ENCODE measurements at regions not wholly inside any gene's neighbourhood (a gene's known extent, or its start where the extent isn't known, plus 50 kb on each side); places are given as distances from the start of the nearest gene placed in this dataset.

DNA sequence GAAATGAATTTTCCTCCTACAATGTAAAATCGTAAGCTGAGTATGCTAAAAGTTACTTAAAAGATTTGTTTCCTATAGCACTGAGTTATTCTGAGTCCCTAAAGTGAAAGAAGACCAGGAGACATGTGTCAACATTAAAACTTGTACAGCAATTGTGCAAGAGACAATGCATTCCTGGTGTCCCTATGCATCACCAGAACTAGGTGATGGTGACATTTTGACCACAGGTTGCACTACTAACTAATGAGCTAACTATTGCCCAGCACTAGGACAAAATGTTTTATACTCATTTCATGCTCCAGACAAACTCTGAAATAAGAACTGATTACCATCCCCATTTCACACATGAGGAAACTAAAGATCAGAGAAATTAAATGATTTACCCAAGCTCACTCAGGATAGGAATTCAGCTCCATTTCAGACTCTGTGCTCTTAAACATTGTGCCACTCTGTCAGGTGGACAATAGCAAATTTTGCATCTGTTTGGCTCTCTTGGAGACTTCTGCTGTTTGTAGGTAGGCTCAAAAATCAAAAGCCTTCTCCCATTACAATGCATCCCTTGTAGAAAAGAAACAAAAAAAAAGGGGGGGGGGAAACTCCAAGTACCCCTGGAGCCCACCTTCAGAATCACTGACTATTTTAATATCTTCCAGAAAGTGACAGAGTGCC lies 269.2 kb downstream of the ACTL7B start:
- no peaks in the 10 kb centered on the region for H3K27me3 ChIP-seq
- intact Hi-C loops (cut with DNase I), result no loop called here
- no peak for TF ChIP-seq POLR2A (IDR thresholded peaks at IDR 0.05)
- TF ChIP-seq, protein P1, sequence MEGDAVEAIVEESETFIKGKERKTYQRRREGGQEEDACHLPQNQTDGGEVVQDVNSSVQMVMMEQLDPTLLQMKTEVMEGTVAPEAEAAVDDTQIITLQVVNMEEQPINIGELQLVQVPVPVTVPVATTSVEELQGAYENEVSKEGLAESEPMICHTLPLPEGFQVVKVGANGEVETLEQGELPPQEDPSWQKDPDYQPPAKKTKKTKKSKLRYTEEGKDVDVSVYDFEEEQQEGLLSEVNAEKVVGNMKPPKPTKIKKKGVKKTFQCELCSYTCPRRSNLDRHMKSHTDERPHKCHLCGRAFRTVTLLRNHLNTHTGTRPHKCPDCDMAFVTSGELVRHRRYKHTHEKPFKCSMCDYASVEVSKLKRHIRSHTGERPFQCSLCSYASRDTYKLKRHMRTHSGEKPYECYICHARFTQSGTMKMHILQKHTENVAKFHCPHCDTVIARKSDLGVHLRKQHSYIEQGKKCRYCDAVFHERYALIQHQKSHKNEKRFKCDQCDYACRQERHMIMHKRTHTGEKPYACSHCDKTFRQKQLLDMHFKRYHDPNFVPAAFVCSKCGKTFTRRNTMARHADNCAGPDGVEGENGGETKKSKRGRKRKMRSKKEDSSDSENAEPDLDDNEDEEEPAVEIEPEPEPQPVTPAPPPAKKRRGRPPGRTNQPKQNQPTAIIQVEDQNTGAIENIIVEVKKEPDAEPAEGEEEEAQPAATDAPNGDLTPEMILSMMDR (IDR thresholded peaks at IDR 0.05), result no peak
- TF ChIP-seq EP300 (IDR thresholded peaks at IDR 0.05), result no peak
- H3K9me3 ChIP-seq, result no peaks in the 10 kb centered on the region
- 79 to 90% (median 85%) methylated on average over 1 of the region's 1 CpG for WGBS, 3 donors
- no peak overlapping the region for H3K4me3 ChIP-seq
- no peak overlapping the region for H3K27ac ChIP-seq
- no peak for DNase-seq
- H3K4me1 ChIP-seq (ENCODE audit: insufficient read depth), result no peaks in the 10 kb centered on the region
- H3K36me3 ChIP-seq, result no peaks in the 10 kb centered on the region

DNA sequence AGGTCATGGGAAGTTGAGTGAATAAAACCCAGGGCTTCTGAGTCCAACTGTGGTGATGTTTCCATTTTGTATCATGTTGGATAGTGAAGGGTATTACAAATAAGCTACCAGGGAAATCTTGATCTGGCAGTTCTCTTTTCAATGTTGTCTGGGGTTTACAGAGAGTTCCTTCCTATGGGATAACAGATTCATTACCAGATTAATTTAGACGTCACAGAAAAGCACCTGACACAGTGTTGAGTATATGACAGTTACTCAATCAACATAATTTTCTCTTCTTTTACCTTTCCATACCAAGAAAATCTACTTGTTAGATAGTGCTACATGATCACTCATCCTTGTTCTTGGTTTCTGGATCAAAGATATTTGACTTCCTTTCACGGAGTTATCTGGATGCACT lies 270.9 kb downstream of the ACTL7B start:
- intact Hi-C loops (cut with DNase I), result no loop called here
- Histone ChIP-seq H3K36me3 (no peaks in the 10 kb centered on the region), H3K27ac (no peak overlapping the region), H3K9me3 (no peaks in the 10 kb centered on the region), H3K27me3 (no peaks in the 10 kb centered on the region), H3K4me1 (ENCODE audit: insufficient read depth) (no peaks in the 10 kb centered on the region), H3K4me3 (no peak overlapping the region)
- no peak for DNase-seq
- 60 to 76% (median 71%) methylated on average over 2 of the region's 2 CpGs for WGBS, 3 donors
- TF ChIP-seq EP300 (IDR thresholded peaks at IDR 0.05), result no peak
- TF ChIP-seq POLR2A (IDR thresholded peaks at IDR 0.05), result no peak
- TF ChIP-seq, protein P1 (IDR thresholded peaks at IDR 0.05), result no peak

DNA sequence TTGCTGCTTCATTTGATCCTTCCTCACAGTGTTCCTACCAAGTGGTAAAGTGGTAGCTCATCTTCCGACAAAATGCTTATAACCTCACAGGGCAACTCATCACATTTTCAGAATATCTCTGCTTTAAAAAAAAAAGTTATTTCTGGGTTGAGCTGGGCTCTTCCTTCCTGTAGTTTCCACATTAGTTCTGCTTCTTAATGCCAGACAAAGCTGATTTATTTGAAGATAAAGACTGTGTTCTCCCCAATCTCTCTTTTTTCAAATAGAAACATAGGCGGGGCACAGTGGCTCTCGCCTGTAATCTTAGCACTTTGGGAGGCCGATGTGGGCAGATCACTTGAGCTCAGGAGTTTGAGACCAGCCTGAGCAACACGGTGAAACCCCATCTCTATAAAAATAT lies 273.1 kb downstream of the ACTL7B start:
- H3K4me3 ChIP-seq, result no peak overlapping the region
- no peak for DNase-seq
- 80 to 83% (median 83%) methylated on average over 5 of the region's 5 CpGs for WGBS, 3 donors
- no peak overlapping the region for H3K27ac ChIP-seq
- no peaks in the 10 kb centered on the region for H3K36me3 ChIP-seq
- intact Hi-C loops (cut with DNase I), result no loop called here
- no peaks in the 10 kb centered on the region for H3K9me3 ChIP-seq
- H3K27me3 ChIP-seq, result no peaks in the 10 kb centered on the region
- TF ChIP-seq POLR2A (IDR thresholded peaks at IDR 0.05), result no peak
- TF ChIP-seq EP300 (IDR thresholded peaks at IDR 0.05), result no peak
- TF ChIP-seq, protein P1 (IDR thresholded peaks at IDR 0.05), result no peak
- no peaks in the 10 kb centered on the region for H3K4me1 ChIP-seq (ENCODE audit: insufficient read depth)

DNA sequence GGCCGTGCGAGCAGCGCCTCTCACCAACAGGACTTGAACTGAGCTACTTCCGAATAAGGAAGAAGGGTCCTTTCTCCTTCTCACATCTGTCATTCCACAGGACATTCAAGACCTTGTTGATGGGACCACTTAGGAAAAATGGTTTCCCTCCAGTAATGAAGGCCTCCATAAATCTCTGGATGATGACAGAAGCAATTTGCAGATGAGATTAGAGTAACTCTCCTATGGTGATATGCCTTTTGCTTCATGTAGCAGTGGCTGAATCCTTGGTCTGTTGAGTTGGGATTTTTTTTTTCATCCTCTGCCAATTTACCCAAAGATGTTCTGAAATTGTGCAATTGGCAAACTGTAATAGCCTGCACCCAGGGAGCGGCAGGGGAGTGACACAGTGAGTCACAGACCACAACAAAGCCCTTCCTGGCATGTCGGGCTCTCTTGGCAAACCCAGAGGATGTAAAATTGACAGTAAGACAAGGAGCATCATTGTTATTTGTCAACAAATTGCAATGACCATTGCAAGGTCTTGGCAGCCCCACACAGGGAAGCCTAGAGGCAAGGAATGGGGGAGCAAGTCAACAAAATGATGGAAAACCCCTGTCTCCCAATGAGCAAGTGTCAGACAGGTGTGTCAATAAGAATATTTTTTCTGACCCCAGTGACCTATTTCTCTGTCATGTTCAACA lies 275.9 kb downstream of the ACTL7B start:
- no peak overlapping the region for H3K4me3 ChIP-seq
- no peaks in the 10 kb centered on the region for H3K9me3 ChIP-seq
- intact Hi-C loops (cut with DNase I), result no loop called here
- TF ChIP-seq EP300 (IDR thresholded peaks at IDR 0.05) (no peak), POLR2A (IDR thresholded peaks at IDR 0.05) (no peak)
- TF ChIP-seq, protein P1 (IDR thresholded peaks at IDR 0.05), result no peak
- H3K27ac ChIP-seq, result no peak overlapping the region
- 73 to 90% (median 87%) methylated on average over 6 of the region's 6 CpGs for WGBS, 3 donors
- H3K36me3 ChIP-seq, result no peaks in the 10 kb centered on the region
- no peak for DNase-seq
- no peaks in the 10 kb centered on the region for H3K27me3 ChIP-seq
- H3K4me1 ChIP-seq (ENCODE audit: insufficient read depth), result no peaks in the 10 kb centered on the region
